ENCODE measurements at regions not wholly inside any gene's neighbourhood (a gene's known extent, or its start where the extent isn't known, plus 50 kb on each side); places are given as distances from the start of the nearest gene placed in this dataset.

GRCh38 chr11:42003801-42004200, 544.3 kb upstream of the LRRC4C start:
- no peaks in the 10 kb centered on the region for H3K4me1 ChIP-seq (ENCODE audit: control insufficient read depth, insufficient read depth, low read length)
- no peaks in the 10 kb centered on the region for H3K36me3 ChIP-seq (ENCODE audit: control insufficient read depth, insufficient read depth, low read length)
- Mint-ChIP-seq H3K4me1 (no peaks in the 10 kb centered on the region), H3K27me3 (ENCODE audit: insufficient read depth) (no peaks in the 10 kb centered on the region), H3K9me3 (no peaks in the 10 kb centered on the region), H3K27ac (no peak overlapping the region), H3K4me3 (no peak overlapping the region), H3K36me3 (ENCODE audit: low read depth) (no peaks in the 10 kb centered on the region)
- H3K9ac ChIP-seq (ENCODE audit: extremely low read depth, low read length, poor library complexity, severe bottlenecking): no peak overlapping the region
- no peaks in the 10 kb centered on the region for H3K9me3 ChIP-seq (ENCODE audit: control insufficient read depth, low read length)
- 57 to 75% methylated on average over 1 to 2 of the region's 2 CpGs for WGBS, 2 experiments (ENCODE audit: insufficient coverage in 1 of 2, insufficient read length in 1 of 2)
- no peaks in the 10 kb centered on the region for H3K27me3 ChIP-seq (ENCODE audit: control insufficient read depth, insufficient read depth, low read length, poor library complexity, severe bottlenecking)
- no peak overlapping the region for H3K4me3 ChIP-seq (ENCODE audit: low read length)
- no peak overlapping the region for H3K27ac ChIP-seq (ENCODE audit: low read depth, low read length)
- TF ChIP-seq CTCF (conservative IDR thresholded peaks at IDR 0.05): no peak
- no peak for DNase-seq

GRCh38 chr11:42006766-42007165, 547.3 kb upstream of the LRRC4C start:
- H3K9ac ChIP-seq (ENCODE audit: extremely low read depth, low read length, poor library complexity, severe bottlenecking): no peak overlapping the region
- H3K9me3 Mint-ChIP-seq: no peaks in the 10 kb centered on the region

GRCh38 chr11:42012271-42012670, 552.8 kb upstream of the LRRC4C start:
- no peaks in the 10 kb centered on the region for H3K36me3 Mint-ChIP-seq (ENCODE audit: low read depth)
- no peak overlapping the region for H3K27ac ChIP-seq (ENCODE audit: low read depth, low read length)
- no peak overlapping the region for H3K4me3 ChIP-seq (ENCODE audit: low read length)
- TF ChIP-seq CTCF (conservative IDR thresholded peaks at IDR 0.05): no peak
- no peak overlapping the region for H3K27ac Mint-ChIP-seq
- H3K27me3 ChIP-seq (ENCODE audit: control insufficient read depth, insufficient read depth, low read length, poor library complexity, severe bottlenecking): no peaks in the 10 kb centered on the region
- no peaks in the 10 kb centered on the region for H3K27me3 Mint-ChIP-seq (ENCODE audit: insufficient read depth)
- H3K4me1 Mint-ChIP-seq: peaks cover 2% of the 10 kb centered on the region
- WGBS, 2 experiments (ENCODE audit: insufficient coverage in 1 of 2, insufficient read length in 1 of 2): 89 to 100% methylated on average over 1 to 3 of the region's 3 CpGs
- H3K4me1 ChIP-seq (ENCODE audit: control insufficient read depth, insufficient read depth, low read length): no peaks in the 10 kb centered on the region
- H3K9me3 Mint-ChIP-seq: no peaks in the 10 kb centered on the region
- no peak overlapping the region for H3K9ac ChIP-seq (ENCODE audit: extremely low read depth, low read length, poor library complexity, severe bottlenecking)
- no peak overlapping the region for H3K4me3 Mint-ChIP-seq
- H3K36me3 ChIP-seq (ENCODE audit: control insufficient read depth, insufficient read depth, low read length): no peaks in the 10 kb centered on the region
- no peak for DNase-seq
- H3K9me3 ChIP-seq (ENCODE audit: control insufficient read depth, low read length): no peaks in the 10 kb centered on the region

More at GRCh38 chr11:42006766-42007165, 547.3 kb upstream of the LRRC4C start:
- no peaks in the 10 kb centered on the region for H3K27me3 ChIP-seq (ENCODE audit: control insufficient read depth, insufficient read depth, low read length, poor library complexity, severe bottlenecking)
- TF ChIP-seq CTCF (conservative IDR thresholded peaks at IDR 0.05): no peak
- no peak overlapping the region for H3K27ac Mint-ChIP-seq
- H3K27me3 Mint-ChIP-seq (ENCODE audit: insufficient read depth): no peaks in the 10 kb centered on the region
- H3K4me1 Mint-ChIP-seq: no peaks in the 10 kb centered on the region
- no peak overlapping the region for H3K4me3 ChIP-seq (ENCODE audit: low read length)
- no peaks in the 10 kb centered on the region for H3K4me1 ChIP-seq (ENCODE audit: control insufficient read depth, insufficient read depth, low read length)
- H3K36me3 ChIP-seq (ENCODE audit: control insufficient read depth, insufficient read depth, low read length): no peaks in the 10 kb centered on the region
- 88 to 89% methylated on average over 1 of the region's 1 CpG for WGBS, 2 experiments (ENCODE audit: insufficient coverage in 1 of 2, insufficient read length in 1 of 2)
- H3K36me3 Mint-ChIP-seq (ENCODE audit: low read depth): no peaks in the 10 kb centered on the region
- no peak for DNase-seq
- no peak overlapping the region for H3K27ac ChIP-seq (ENCODE audit: low read depth, low read length)
- no peaks in the 10 kb centered on the region for H3K9me3 ChIP-seq (ENCODE audit: control insufficient read depth, low read length)
- no peak overlapping the region for H3K4me3 Mint-ChIP-seq
